SK-N-SH (cell line): ENCODE measurements at regions not wholly inside any gene's neighbourhood (a gene's known extent, or its start where the extent isn't known, plus 50 kb on each side); places are given as distances from the start of the nearest gene placed in this dataset.
A peak's percentile ranks its signal among the peaks of the same experiment; 100 is the strongest.

ENCODE experiments used
- CTCF ChIA-PET: fragments of 300-600, 350-600 bp; formaldehyde crosslinking; extraction: SDS; loops from one replicate; lab custom pipeline; 2021; lab: Yijun Ruan, JAX
- POLR2A ChIA-PET: fragments of 350-600 bp; sonication (Branson Sonifier 250); formaldehyde crosslinking; extraction: SDS; loops from one replicate; lab custom pipeline; 2020; ENCODE audit warnings: antibody characterized with exemption, inconsistent platforms; lab: Yijun Ruan, JAX
- DNase-seq: peaks from one replicate; pipeline ENCODE4 v3.0.0; 2012
- H2AFZ ChIP-seq: fragments of 200-600 bp; sonication (generic); 2 replicates; pipeline ENCODE4 v1.8.1; 2016; ENCODE audit warnings: antibody characterized with exemption, mild to moderate bottlenecking, low read depth
- H3F3A ChIP-seq: fragments of 200-600 bp; sonication (generic); replicated peaks from 2 replicates; pipeline ENCODE3; 2016; ENCODE audit warnings: antibody characterized with exemption, mild to moderate bottlenecking; ENCODE audit not compliant: insufficient read depth
- H3K27ac ChIP-seq, 2 experiments: fragments of 200-500 bp in 1 of 2; fragments of 200-600 bp in 1 of 2; sonication (Bioruptor generic) in 1 of 2; sonication (generic), shearing (Covaris generic) in 1 of 2; 2 replicates each; pipeline versions ENCODE4 v1.5.1 to v1.6.1; 2014 to 2016; ENCODE audit warnings: low read depth in 2 of 2, inconsistent platforms in 1 of 2, low read length in 1 of 2, mild to moderate bottlenecking in 1 of 2, mixed read lengths in 1 of 2
- H3K27me3 ChIP-seq: fragments of 200-600 bp; sonication (generic), shearing (Covaris generic); 2 replicates; pipeline ENCODE4 v1.6.1; 2016; ENCODE audit warnings: mixed run types; ENCODE audit not compliant: insufficient read depth
- H3K36me3 ChIP-seq, 2 experiments: fragments of 200-500 bp in 1 of 2; fragments of 200-600 bp in 1 of 2; sonication (Bioruptor generic) in 1 of 2; sonication (generic) in 1 of 2; replicated peaks in 1 of 2; 2 replicates each; pipeline versions ENCODE3 to v1.5.1; 2014 to 2016; ENCODE audit warnings: low read length in 1 of 2, mild to moderate bottlenecking in 1 of 2; ENCODE audit not compliant: insufficient read depth in 2 of 2, control insufficient read depth in 1 of 2
- H3K4me1 ChIP-seq, 2 experiments: fragments of 200-500 bp in 1 of 2; fragments of 200-600 bp in 1 of 2; sonication (Bioruptor generic) in 1 of 2; sonication (generic), shearing (Covaris generic) in 1 of 2; 2 replicates each; pipeline versions ENCODE4 v1.5.1 to v1.6.1; 2014 to 2016; ENCODE audit warnings: low read depth in 1 of 2, low read length in 1 of 2, mixed run types in 1 of 2; ENCODE audit not compliant: insufficient read depth in 2 of 2, control insufficient read depth in 1 of 2
- H3K4me2 ChIP-seq: fragments of 200-600 bp; sonication (generic), shearing (Covaris generic); 2 replicates; pipeline ENCODE4 v1.6.1; 2017; ENCODE audit warnings: mixed run types
- H3K4me3 ChIP-seq, 2 experiments: fragments of 200-500 bp in 1 of 2; fragments of 200-600 bp in 1 of 2; sonication (Bioruptor generic) in 1 of 2; sonication (generic), shearing (Covaris generic) in 1 of 2; 2 replicates each; pipeline versions ENCODE4 v1.5.1 to v1.8.1; 2014 to 2016; ENCODE audit warnings: low read depth in 2 of 2, inconsistent platforms in 1 of 2, low read length in 1 of 2, mild to moderate bottlenecking in 1 of 2, mixed read lengths in 1 of 2, moderate library complexity in 1 of 2
- H3K79me2 ChIP-seq: fragments of 200-600 bp; sonication (generic); 2 replicates; pipeline ENCODE4 v1.8.1; 2017; ENCODE audit warnings: mild to moderate bottlenecking; ENCODE audit not compliant: insufficient read depth
- H3K9ac ChIP-seq: fragments of 200-600 bp; sonication (generic); 2 replicates; pipeline ENCODE4 v1.6.1; 2017; ENCODE audit warnings: mixed run types
- H3K9me2 ChIP-seq: fragments of 200-600 bp; sonication (generic); 2 replicates; pipeline ENCODE4 v1.6.1; 2017; ENCODE audit warnings: mixed run types
- H3K9me3 ChIP-seq: fragments of 200-600 bp; sonication (generic); 2 replicates; pipeline ENCODE4 v1.6.1; 2017; ENCODE audit warnings: mixed run types, mild to moderate bottlenecking, moderate library complexity
- H4K20me1 ChIP-seq: fragments of 200-600 bp; sonication (generic); 2 replicates; pipeline ENCODE4 v1.6.1; 2017; ENCODE audit warnings: mild to moderate bottlenecking, mixed run types; ENCODE audit not compliant: insufficient read depth
- EP300 ChIP-seq, 2 experiments: IDR thresholded peaks; 2 replicates each; pipeline versions ENCODE4 v1.4.0 to v1.6.1; 2012; ENCODE audit warnings: borderline replicate concordance in 1 of 2, low read depth in 1 of 2, low read length in 1 of 2
- FOXJ3 ChIP-seq: sonication (generic); formaldehyde crosslinking; IDR thresholded peaks from 2 replicates; pipeline ENCODE4 v1.5.1; 2020; ENCODE audit warnings: mild to moderate bottlenecking, missing genetic modification reagents
- FOXM1 ChIP-seq: IDR thresholded peaks from 2 replicates; pipeline ENCODE4 v1.4.0; 2012; ENCODE audit warnings: low read depth, mild to moderate bottlenecking
- GABPA ChIP-seq: IDR thresholded peaks from 2 replicates; pipeline ENCODE4 v1.4.0; 2012; ENCODE audit warnings: low read depth, mild to moderate bottlenecking
- REST ChIP-seq: IDR thresholded peaks from 2 replicates; pipeline ENCODE4 v1.6.1; 2012; ENCODE audit warnings: mild to moderate bottlenecking, low read depth, low read length, moderate library complexity
- SMC3 ChIP-seq: IDR thresholded peaks from 2 replicates; pipeline ENCODE4 v1.6.1; 2012; ENCODE audit warnings: low read depth, low read length, improper control_type of control experiment
- WGBS: methylation state at CpG from one replicate; pipeline ENCODE4 v1.1.6; 2017; ENCODE audit warnings: low lambda C conversion rate; 5-methylcytosine and 5-hydroxymethylcytosine counted together
- TF ChIP-seq, protein P1 (sequence below): fragments of 150-350 bp; IDR thresholded peaks from 2 replicates; pipeline ENCODE4 v1.6.1; 2016; ENCODE audit warnings: mild to moderate bottlenecking, low read depth, low read length
- TF ChIP-seq, protein P2 (sequence below): IDR thresholded peaks from 2 replicates; pipeline ENCODE4 v1.4.0; 2012; ENCODE audit warnings: low read depth
- TF ChIP-seq, protein P3 (sequence below): IDR thresholded peaks from 2 replicates; pipeline ENCODE4 v1.4.0; 2012; ENCODE audit warnings: low read depth, borderline replicate concordance

GRCh38 chrX:103446665-103447302 lies 70.4 kb downstream of the BEX3 start:
- 58% methylated on average over 2 of the region's 2 CpGs for WGBS
- H4K20me1 ChIP-seq: no peaks in the 10 kb centered on the region
- H3K9me3 ChIP-seq: 0 out of 2 replicates have a peak, but pooled peaks cover 6% of the 10 kb centered on the region
- no peaks in the 10 kb centered on the region for H3K79me2 ChIP-seq
- no peaks in the 10 kb centered on the region for H3K9me2 ChIP-seq
- CTCF ChIA-PET: interaction anchor here (0.9 to 1.0 kb wide), 2 partner anchors 18 to 116 kb away, joined by 3 read pairs; partner anchors contain the start of gene TCEAL7
- no peak overlapping the region for H3K9ac ChIP-seq
- DNase-seq: no peak
- H3K27ac ChIP-seq: peak overlapping the region in 1 of 2 experiments; percentile 37; a peak in 1 of 4 replicates
- POLR2A ChIA-PET: no interaction called here
- H3K36me3 ChIP-seq: peaks cover 0 to 3% of the 10 kb centered on the region in 2 experiments
- no peak for TF ChIP-seq FOXJ3 (CRISPR knock-in tag)
- TF ChIP-seq SMC3: no peak
- TF ChIP-seq, protein P1, sequence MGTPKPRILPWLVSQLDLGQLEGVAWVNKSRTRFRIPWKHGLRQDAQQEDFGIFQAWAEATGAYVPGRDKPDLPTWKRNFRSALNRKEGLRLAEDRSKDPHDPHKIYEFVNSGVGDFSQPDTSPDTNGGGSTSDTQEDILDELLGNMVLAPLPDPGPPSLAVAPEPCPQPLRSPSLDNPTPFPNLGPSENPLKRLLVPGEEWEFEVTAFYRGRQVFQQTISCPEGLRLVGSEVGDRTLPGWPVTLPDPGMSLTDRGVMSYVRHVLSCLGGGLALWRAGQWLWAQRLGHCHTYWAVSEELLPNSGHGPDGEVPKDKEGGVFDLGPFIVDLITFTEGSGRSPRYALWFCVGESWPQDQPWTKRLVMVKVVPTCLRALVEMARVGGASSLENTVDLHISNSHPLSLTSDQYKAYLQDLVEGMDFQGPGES: no peak
- no peak for TF ChIP-seq FOXM1
- TF ChIP-seq, protein P2, sequence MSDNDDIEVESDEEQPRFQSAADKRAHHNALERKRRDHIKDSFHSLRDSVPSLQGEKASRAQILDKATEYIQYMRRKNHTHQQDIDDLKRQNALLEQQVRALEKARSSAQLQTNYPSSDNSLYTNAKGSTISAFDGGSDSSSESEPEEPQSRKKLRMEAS: no peak
- no peak for TF ChIP-seq REST
- no peak for TF ChIP-seq GABPA
- TF ChIP-seq, protein P3, sequence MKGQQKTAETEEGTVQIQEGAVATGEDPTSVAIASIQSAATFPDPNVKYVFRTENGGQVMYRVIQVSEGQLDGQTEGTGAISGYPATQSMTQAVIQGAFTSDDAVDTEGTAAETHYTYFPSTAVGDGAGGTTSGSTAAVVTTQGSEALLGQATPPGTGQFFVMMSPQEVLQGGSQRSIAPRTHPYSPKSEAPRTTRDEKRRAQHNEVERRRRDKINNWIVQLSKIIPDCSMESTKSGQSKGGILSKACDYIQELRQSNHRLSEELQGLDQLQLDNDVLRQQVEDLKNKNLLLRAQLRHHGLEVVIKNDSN: no peak
- no peak for TF ChIP-seq EP300 (IDR thresholded peaks at IDR 0.05; ENCODE audit: borderline replicate concordance in 1 of 2, low read depth in 1 of 2, low read length in 1 of 2)
- H3K4me1 ChIP-seq: no peaks in the 10 kb centered on the region
- no peak overlapping the region for H2AFZ ChIP-seq
- H3K4me3 ChIP-seq: no peak overlapping the region
- H3K27me3 ChIP-seq: no peaks in the 10 kb centered on the region
- no peak overlapping the region for H3K4me2 ChIP-seq
- no peaks in the 10 kb centered on the region for H3F3A ChIP-seq
